ENCODE measurements at regions not wholly inside any gene's neighbourhood (a gene's known extent, or its start where the extent isn't known, plus 50 kb on each side); places are given as distances from the start of the nearest gene placed in this dataset.

GRCh38 chrX:65602221-65602560 is 65.3 kb upstream of the MSN start:
- Mint-ChIP-seq H3K4me3 (ENCODE audit: unreplicated experiment) (no peak overlapping the region), H3K36me3 (ENCODE audit: low read depth, unreplicated experiment) (no peaks in the 10 kb centered on the region), H3K27ac (ENCODE audit: unreplicated experiment) (peak overlapping the region; percentile 93), H3K9me3 (ENCODE audit: unreplicated experiment) (no peaks in the 10 kb centered on the region), H3K4me1 (ENCODE audit: unreplicated experiment) (peaks cover 32% of the 10 kb centered on the region), H3K27me3 (ENCODE audit: unreplicated experiment) (peaks cover 7% of the 10 kb centered on the region)
- no peak for DNase-seq (ENCODE audit: low spot score)
- no peak for TF ChIP-seq CTCF (IDR thresholded peaks at IDR 0.05; ENCODE audit: unreplicated experiment)

GRCh38 chrX:65601530-65602220 is 65.8 kb upstream of the MSN start:
- Mint-ChIP-seq H3K4me1 (ENCODE audit: unreplicated experiment) (peaks cover 32% of the 10 kb centered on the region), H3K9me3 (ENCODE audit: unreplicated experiment) (no peaks in the 10 kb centered on the region)
- peak; percentile 47 for DNase-seq (ENCODE audit: low spot score)

GRCh38 chrX:65601126-65601525 is 66.3 kb upstream of the MSN start:
- H3K27ac Mint-ChIP-seq (ENCODE audit: unreplicated experiment) = peak overlapping the region; percentile 93
- peaks cover 7% of the 10 kb centered on the region for H3K27me3 Mint-ChIP-seq (ENCODE audit: unreplicated experiment)
- no peak for DNase-seq (ENCODE audit: low spot score)
- H3K4me1 Mint-ChIP-seq (ENCODE audit: unreplicated experiment) = peaks cover 32% of the 10 kb centered on the region
- no peaks in the 10 kb centered on the region for H3K9me3 Mint-ChIP-seq (ENCODE audit: unreplicated experiment)
- H3K36me3 Mint-ChIP-seq (ENCODE audit: low read depth, unreplicated experiment) = no peaks in the 10 kb centered on the region
- H3K4me3 Mint-ChIP-seq (ENCODE audit: unreplicated experiment) = no peak overlapping the region
- no peak for TF ChIP-seq CTCF (IDR thresholded peaks at IDR 0.05; ENCODE audit: unreplicated experiment)

More at GRCh38 chrX:65601530-65602220, 65.8 kb upstream of the MSN start:
- Mint-ChIP-seq H3K27me3 (ENCODE audit: unreplicated experiment) (peaks cover 7% of the 10 kb centered on the region), H3K36me3 (ENCODE audit: low read depth, unreplicated experiment) (no peaks in the 10 kb centered on the region), H3K4me3 (ENCODE audit: unreplicated experiment) (no peak overlapping the region), H3K27ac (ENCODE audit: unreplicated experiment) (peak overlapping the region; percentile 93)
- no peak for TF ChIP-seq CTCF (IDR thresholded peaks at IDR 0.05; ENCODE audit: unreplicated experiment)

- Mint-ChIP-seq H3K27ac (ENCODE audit: unreplicated experiment) (peak overlapping the region; percentile 31), H3K4me3 (ENCODE audit: unreplicated experiment) (no peak overlapping the region), H3K36me3 (ENCODE audit: low read depth, unreplicated experiment) (no peaks in the 10 kb centered on the region), H3K9me3 (ENCODE audit: unreplicated experiment) (no peaks in the 10 kb centered on the region), H3K27me3 (ENCODE audit: unreplicated experiment) (peaks cover 7% of the 10 kb centered on the region), H3K4me1 (ENCODE audit: unreplicated experiment) (peaks cover 35% of the 10 kb centered on the region)
- no peak for DNase-seq (ENCODE audit: low spot score)
- TF ChIP-seq CTCF (IDR thresholded peaks at IDR 0.05; ENCODE audit: unreplicated experiment) = no peak
These were observed 65.5 kb upstream of the LAS1L start for GRCh38 chrX:65600106-65600505.

- DNase-seq (ENCODE audit: low spot score) = no peak
- no peaks in the 10 kb centered on the region for H3K36me3 Mint-ChIP-seq (ENCODE audit: low read depth, unreplicated experiment)
- peaks cover 7% of the 10 kb centered on the region for H3K27me3 Mint-ChIP-seq (ENCODE audit: unreplicated experiment)
- no peak overlapping the region for H3K27ac Mint-ChIP-seq (ENCODE audit: unreplicated experiment)
- TF ChIP-seq CTCF (IDR thresholded peaks at IDR 0.05; ENCODE audit: unreplicated experiment) = no peak
- H3K9me3 Mint-ChIP-seq (ENCODE audit: unreplicated experiment) = no peaks in the 10 kb centered on the region
- no peak overlapping the region for H3K4me3 Mint-ChIP-seq (ENCODE audit: unreplicated experiment)
- peaks cover 36% of the 10 kb centered on the region for H3K4me1 Mint-ChIP-seq (ENCODE audit: unreplicated experiment)
These were observed 64.1 kb upstream of the LAS1L start for GRCh38 chrX:65598559-65599147.

All from endothelial cell (in vitro differentiated cells).